ENCODE measurements at regions not wholly inside any gene's neighbourhood (a gene's known extent, or its start where the extent isn't known, plus 50 kb on each side); places are given as distances from the start of the nearest gene placed in this dataset.

- Histone ChIP-seq H3K27ac (ENCODE audit: insufficient read depth in 1 of 2, low read depth in 1 of 2, low read length in 2 of 2, poor library complexity in 1 of 2, severe bottlenecking in 2 of 2) (no peak overlapping the region), H3K36me3 (ENCODE audit: control insufficient read depth in 4 of 4, insufficient read depth in 4 of 4, low read length in 3 of 4) (no peaks in the 10 kb centered on the region), H3K27me3 (replicated peaks in 2 of 5; ENCODE audit: control insufficient read depth in 4 of 5, insufficient read depth in 5 of 5, low read length in 4 of 5) (no peaks in the 10 kb centered on the region), H3K9me3 (ENCODE audit: control extremely low read depth in 1 of 5, control insufficient read depth in 4 of 5, insufficient read depth in 2 of 5, low read depth in 1 of 5, low read length in 4 of 5) (no peaks in the 10 kb centered on the region), H3K4me3 (ENCODE audit: control insufficient read depth in 1 of 7, extremely low read depth in 1 of 7, insufficient read depth in 4 of 7, low read depth in 2 of 7, low read length in 6 of 7) (peak overlapping the region in 1 of 7 experiments; percentile 17), H3K4me1 (ENCODE audit: control extremely low read depth in 1 of 4, control insufficient read depth in 4 of 4, insufficient read depth in 4 of 4, low read length in 3 of 4) (peaks cover 3 to 33% (median 16%) of the 10 kb centered on the region in 4 experiments)
- ChIA-PET CTCF (interaction anchor here (1.9 to 2.0 kb wide), 2 partner anchors 9 to 12 kb away, joined by 5 to 7 read pairs; no protein-coding TSS in a partner anchor), POLR2A (no interaction called here)
- WGBS (ENCODE audit: insufficient coverage) = no CpG with 5 or more reads among the region's 2 CpGs
- DNase-seq = peak in 1 of 3 donors; percentile 31
Measured at GRCh38 chr1:200354243-200354642, 55.6 kb downstream of the ZNF281 start.

GRCh38 chr1:200353232-200353631 lies 56.6 kb downstream of the ZNF281 start:
- Histone ChIP-seq H3K27ac (ENCODE audit: insufficient read depth in 1 of 2, low read depth in 1 of 2, low read length in 2 of 2, poor library complexity in 1 of 2, severe bottlenecking in 2 of 2) (no peak overlapping the region), H3K4me3 (ENCODE audit: control insufficient read depth in 1 of 7, extremely low read depth in 1 of 7, insufficient read depth in 4 of 7, low read depth in 2 of 7, low read length in 6 of 7) (no peak overlapping the region), H3K9me3 (ENCODE audit: control extremely low read depth in 1 of 5, control insufficient read depth in 4 of 5, insufficient read depth in 2 of 5, low read depth in 1 of 5, low read length in 4 of 5) (no peaks in the 10 kb centered on the region), H3K27me3 (replicated peaks in 2 of 5; ENCODE audit: control insufficient read depth in 4 of 5, insufficient read depth in 5 of 5, low read length in 4 of 5) (no peaks in the 10 kb centered on the region), H3K36me3 (ENCODE audit: control insufficient read depth in 4 of 4, insufficient read depth in 4 of 4, low read length in 3 of 4) (no peaks in the 10 kb centered on the region), H3K4me1 (ENCODE audit: control extremely low read depth in 1 of 4, control insufficient read depth in 4 of 4, insufficient read depth in 4 of 4, low read length in 3 of 4) (peaks cover 3 to 33% (median 16%) of the 10 kb centered on the region in 4 experiments)
- no peak for DNase-seq
- CTCF ChIA-PET = interaction anchor here (1.9 to 2.0 kb wide), 2 partner anchors 10 to 13 kb away, joined by 5 to 7 read pairs; no protein-coding TSS in a partner anchor
- POLR2A ChIA-PET = interaction anchor here (1.0 kb wide), 1 partner anchor 12 kb away, joined by 4 read pairs; no protein-coding TSS in a partner anchor
- 100% methylated on average over 1 of the region's 1 CpG for WGBS (ENCODE audit: insufficient coverage)

GRCh38 chr1:200351826-200352549 lies 57.8 kb downstream of the ZNF281 start:
- CTCF ChIA-PET = no interaction called here
- peaks cover 3 to 33% (median 16%) of the 10 kb centered on the region in 4 experiments for H3K4me1 ChIP-seq (ENCODE audit: control extremely low read depth in 1 of 4, control insufficient read depth in 4 of 4, insufficient read depth in 4 of 4, low read length in 3 of 4)
- POLR2A ChIA-PET = interaction anchor here (0.6 kb wide), 1 partner anchor 16 kb away, joined by 3 read pairs; no protein-coding TSS in a partner anchor
- H3K27me3 ChIP-seq (replicated peaks in 2 of 5; ENCODE audit: control insufficient read depth in 4 of 5, insufficient read depth in 5 of 5, low read length in 4 of 5) = no peaks in the 10 kb centered on the region
- H3K9me3 ChIP-seq (ENCODE audit: control extremely low read depth in 1 of 5, control insufficient read depth in 4 of 5, insufficient read depth in 2 of 5, low read depth in 1 of 5, low read length in 4 of 5) = no peaks in the 10 kb centered on the region
- H3K27ac ChIP-seq (ENCODE audit: insufficient read depth in 1 of 2, low read depth in 1 of 2, low read length in 2 of 2, poor library complexity in 1 of 2, severe bottlenecking in 2 of 2) = peak overlapping the region in 1 of 2 experiments; percentile 38
- H3K36me3 ChIP-seq (ENCODE audit: control insufficient read depth in 4 of 4, insufficient read depth in 4 of 4, low read length in 3 of 4) = no peaks in the 10 kb centered on the region
- peak; percentile 45 to 77 (median 71) for DNase-seq
- WGBS (ENCODE audit: insufficient coverage) = 0% methylated on average over 3 of the region's 4 CpGs
- H3K4me3 ChIP-seq (ENCODE audit: control insufficient read depth in 1 of 7, extremely low read depth in 1 of 7, insufficient read depth in 4 of 7, low read depth in 2 of 7, low read length in 6 of 7) = peak overlapping the region in 5 of 7 experiments; percentile 8 to 64 (median 24)

GRCh38 chr1:200351425-200351824 lies 58.4 kb downstream of the ZNF281 start:
- Histone ChIP-seq H3K27ac (ENCODE audit: insufficient read depth in 1 of 2, low read depth in 1 of 2, low read length in 2 of 2, poor library complexity in 1 of 2, severe bottlenecking in 2 of 2) (no peak overlapping the region), H3K9me3 (ENCODE audit: control extremely low read depth in 1 of 5, control insufficient read depth in 4 of 5, insufficient read depth in 2 of 5, low read depth in 1 of 5, low read length in 4 of 5) (no peaks in the 10 kb centered on the region), H3K36me3 (ENCODE audit: control insufficient read depth in 4 of 4, insufficient read depth in 4 of 4, low read length in 3 of 4) (no peaks in the 10 kb centered on the region), H3K4me1 (ENCODE audit: control extremely low read depth in 1 of 4, control insufficient read depth in 4 of 4, insufficient read depth in 4 of 4, low read length in 3 of 4) (peaks cover 3 to 33% (median 16%) of the 10 kb centered on the region in 4 experiments), H3K27me3 (replicated peaks in 2 of 5; ENCODE audit: control insufficient read depth in 4 of 5, insufficient read depth in 5 of 5, low read length in 4 of 5) (no peaks in the 10 kb centered on the region), H3K4me3 (ENCODE audit: control insufficient read depth in 1 of 7, extremely low read depth in 1 of 7, insufficient read depth in 4 of 7, low read depth in 2 of 7, low read length in 6 of 7) (peak overlapping the region in 1 of 7 experiments; percentile 8)
- ChIA-PET CTCF (interaction anchor here (0.7 kb wide), 1 partner anchor 13 kb away, joined by 3 read pairs; no protein-coding TSS in a partner anchor), POLR2A (no interaction called here)
- WGBS (ENCODE audit: insufficient coverage) = 54% methylated on average over 1 of the region's 4 CpGs
- no peak for DNase-seq

- H3K4me3 ChIP-seq (ENCODE audit: control insufficient read depth in 1 of 7, extremely low read depth in 1 of 7, insufficient read depth in 4 of 7, low read depth in 2 of 7, low read length in 6 of 7) = no peak overlapping the region
- H3K27me3 ChIP-seq (replicated peaks in 2 of 5; ENCODE audit: control insufficient read depth in 4 of 5, insufficient read depth in 5 of 5, low read length in 4 of 5) = no peaks in the 10 kb centered on the region
- H3K9me3 ChIP-seq (ENCODE audit: control extremely low read depth in 1 of 5, control insufficient read depth in 4 of 5, insufficient read depth in 2 of 5, low read depth in 1 of 5, low read length in 4 of 5) = no peaks in the 10 kb centered on the region
- no peak for DNase-seq
- no peak overlapping the region for H3K27ac ChIP-seq (ENCODE audit: insufficient read depth in 1 of 2, low read depth in 1 of 2, low read length in 2 of 2, poor library complexity in 1 of 2, severe bottlenecking in 2 of 2)
- CTCF ChIA-PET = no interaction called here
- H3K36me3 ChIP-seq (ENCODE audit: control insufficient read depth in 4 of 4, insufficient read depth in 4 of 4, low read length in 3 of 4) = no peaks in the 10 kb centered on the region
- H3K4me1 ChIP-seq (ENCODE audit: control extremely low read depth in 1 of 4, control insufficient read depth in 4 of 4, insufficient read depth in 4 of 4, low read length in 3 of 4) = peaks cover 0 to 6% (median 1%) of the 10 kb centered on the region in 4 experiments
- POLR2A ChIA-PET = no interaction called here
- whole genome bisulfite sequencing (ENCODE audit: insufficient coverage) = 100% methylated on average over 1 of the region's 9 CpGs
Measured at GRCh38 chr1:200346700-200347099, 63.1 kb downstream of the ZNF281 start.

- Histone ChIP-seq H3K4me1 (ENCODE audit: control extremely low read depth in 1 of 4, control insufficient read depth in 4 of 4, insufficient read depth in 4 of 4, low read length in 3 of 4) (peaks cover 0 to 3% (median 0%) of the 10 kb centered on the region in 4 experiments), H3K9me3 (ENCODE audit: control extremely low read depth in 1 of 5, control insufficient read depth in 4 of 5, insufficient read depth in 2 of 5, low read depth in 1 of 5, low read length in 4 of 5) (no peaks in the 10 kb centered on the region), H3K4me3 (ENCODE audit: control insufficient read depth in 1 of 7, extremely low read depth in 1 of 7, insufficient read depth in 4 of 7, low read depth in 2 of 7, low read length in 6 of 7) (no peak overlapping the region), H3K27me3 (replicated peaks in 2 of 5; ENCODE audit: control insufficient read depth in 4 of 5, insufficient read depth in 5 of 5, low read length in 4 of 5) (no peaks in the 10 kb centered on the region), H3K36me3 (ENCODE audit: control insufficient read depth in 4 of 4, insufficient read depth in 4 of 4, low read length in 3 of 4) (no peaks in the 10 kb centered on the region), H3K27ac (ENCODE audit: insufficient read depth in 1 of 2, low read depth in 1 of 2, low read length in 2 of 2, poor library complexity in 1 of 2, severe bottlenecking in 2 of 2) (no peak overlapping the region)
- ChIA-PET CTCF (interaction anchor here (1.5 kb wide), 1 partner anchor 87 kb away, joined by 3 read pairs; no protein-coding TSS in a partner anchor), POLR2A (no interaction called here)
- no peak for DNase-seq
- no CpG with 5 or more reads among the region's 4 CpGs for WGBS (ENCODE audit: insufficient coverage)
Measured at GRCh38 chr1:200345520-200345919, 64.3 kb downstream of the ZNF281 start.

GRCh38 chr1:200343874-200344273 lies 66.0 kb downstream of the ZNF281 start:
- H3K36me3 ChIP-seq (ENCODE audit: control insufficient read depth in 4 of 4, insufficient read depth in 4 of 4, low read length in 3 of 4) = no peaks in the 10 kb centered on the region
- no peak overlapping the region for H3K27ac ChIP-seq (ENCODE audit: insufficient read depth in 1 of 2, low read depth in 1 of 2, low read length in 2 of 2, poor library complexity in 1 of 2, severe bottlenecking in 2 of 2)
- WGBS (ENCODE audit: insufficient coverage) = 100% methylated on average over 1 of the region's 2 CpGs
- no peaks in the 10 kb centered on the region for H3K27me3 ChIP-seq (replicated peaks in 2 of 5; ENCODE audit: control insufficient read depth in 4 of 5, insufficient read depth in 5 of 5, low read length in 4 of 5)
- CTCF ChIA-PET = interaction anchor here (0.6 to 2.0 kb wide), 2 partner anchors 37 to 352 kb away, joined by 4 read pairs; no protein-coding TSS in a partner anchor
- H3K4me1 ChIP-seq (ENCODE audit: control extremely low read depth in 1 of 4, control insufficient read depth in 4 of 4, insufficient read depth in 4 of 4, low read length in 3 of 4) = peaks cover 0 to 3% (median 0%) of the 10 kb centered on the region in 4 experiments
- POLR2A ChIA-PET = no interaction called here
- DNase-seq = no peak
- no peaks in the 10 kb centered on the region for H3K9me3 ChIP-seq (ENCODE audit: control extremely low read depth in 1 of 5, control insufficient read depth in 4 of 5, insufficient read depth in 2 of 5, low read depth in 1 of 5, low read length in 4 of 5)
- H3K4me3 ChIP-seq (ENCODE audit: control insufficient read depth in 1 of 7, extremely low read depth in 1 of 7, insufficient read depth in 4 of 7, low read depth in 2 of 7, low read length in 6 of 7) = no peak overlapping the region
